H9 (cell line): ENCODE measurements at regions not wholly inside any gene's neighbourhood (a gene's known extent, or its start where the extent isn't known, plus 50 kb on each side); places are given as distances from the start of the nearest gene placed in this dataset.

Experiments used
- DNase-seq: peaks from one replicate; pipeline ENCODE4 v3.0.0-alpha.2; 2017
- H2AFZ ChIP-seq: one replicate; pipeline ENCODE4 v1.6.1; 2013; ENCODE audit warnings: mild to moderate bottlenecking, low read length, control low read depth, moderate library complexity
- H2AK5ac ChIP-seq: 2 replicates; pipeline ENCODE4 v1.6.1; 2013; ENCODE audit warnings: low read length, control low read depth, mixed read lengths; ENCODE audit not compliant: insufficient read length
- H2BK120ac ChIP-seq: one replicate; pipeline ENCODE4 v1.6.1; 2013; ENCODE audit warnings: low read depth, mild to moderate bottlenecking, low read length, control low read depth, inconsistent platforms; ENCODE audit not compliant: poor library complexity, severe bottlenecking
- H2BK12ac ChIP-seq: 2 replicates; pipeline ENCODE4 v1.6.1; 2013; ENCODE audit warnings: low read length, control low read depth, mixed read lengths, low read depth; ENCODE audit not compliant: insufficient read length
- H2BK15ac ChIP-seq: 2 replicates; pipeline ENCODE4 v1.6.1; 2013; ENCODE audit warnings: low read depth, low read length, control low read depth
- H2BK20ac ChIP-seq: one replicate; pipeline ENCODE4 v1.6.1; 2013; ENCODE audit warnings: low read depth, mild to moderate bottlenecking, low read length, control low read depth, inconsistent platforms; ENCODE audit not compliant: poor library complexity, severe bottlenecking
- H2BK5ac ChIP-seq: 2 replicates; pipeline ENCODE4 v1.6.1; 2013; ENCODE audit warnings: low read length, control low read depth, mixed read lengths; ENCODE audit not compliant: insufficient read length
- H3K14ac ChIP-seq: 2 replicates; pipeline ENCODE4 v1.6.1; 2013; ENCODE audit warnings: low read length, control low read depth; ENCODE audit not compliant: insufficient read depth
- H3K18ac ChIP-seq: 2 replicates; pipeline ENCODE4 v1.6.1; 2013; ENCODE audit warnings: low read depth, mild to moderate bottlenecking, mixed read lengths, low read length, control low read depth; ENCODE audit not compliant: insufficient read length
- H3K23ac ChIP-seq: 2 replicates; pipeline ENCODE4 v1.6.1; 2013; ENCODE audit warnings: low read length, control low read depth, mixed read lengths, low read depth; ENCODE audit not compliant: insufficient read length
- H3K23me2 ChIP-seq: 2 replicates; pipeline ENCODE4 v1.6.1; 2013; ENCODE audit warnings: low read depth, mild to moderate bottlenecking, mixed read lengths, low read length, control low read depth; ENCODE audit not compliant: insufficient read length, poor library complexity, severe bottlenecking
- H3K27ac ChIP-seq: 2 replicates; pipeline ENCODE4 v1.5.1; 2013; ENCODE audit warnings: low read length, control low read depth, mixed read lengths, low read depth; ENCODE audit not compliant: insufficient read length
- H3K27me3 ChIP-seq: 2 replicates; pipeline ENCODE4 v1.6.1; 2013; ENCODE audit warnings: low read length, control low read depth, inconsistent platforms; ENCODE audit not compliant: insufficient read depth
- H3K4ac ChIP-seq: 2 replicates; pipeline ENCODE4 v1.6.1; 2013; ENCODE audit warnings: low read depth, mild to moderate bottlenecking, control low read depth, inconsistent platforms, low read length, moderate library complexity
- H3K4me1 ChIP-seq: 2 replicates; pipeline ENCODE4 v1.6.1; 2013; ENCODE audit warnings: low read length, control low read depth, inconsistent platforms; ENCODE audit not compliant: insufficient read depth
- H3K4me2 ChIP-seq: 2 replicates; pipeline ENCODE4 v1.6.1; 2013; ENCODE audit warnings: low read length, control low read depth, mixed read lengths; ENCODE audit not compliant: insufficient read length, insufficient read depth
- H3K56ac ChIP-seq: 2 replicates; pipeline ENCODE4 v1.6.1; 2013; ENCODE audit warnings: low read depth, mild to moderate bottlenecking, mixed read lengths, low read length, control low read depth; ENCODE audit not compliant: insufficient read length
- H3K79me1 ChIP-seq: 2 replicates; pipeline ENCODE4 v1.6.1; 2013; ENCODE audit warnings: low read depth, mild to moderate bottlenecking, moderate library complexity, low read length, control low read depth, inconsistent platforms; ENCODE audit not compliant: insufficient read depth, poor library complexity, severe bottlenecking
- H3K79me2 ChIP-seq: 2 replicates; pipeline ENCODE4 v1.6.1; 2013; ENCODE audit warnings: low read length, control low read depth, inconsistent platforms; ENCODE audit not compliant: insufficient read depth
- H3K9ac ChIP-seq: 2 replicates; pipeline ENCODE4 v1.6.1; 2013; ENCODE audit warnings: low read length, control low read depth, mixed read lengths; ENCODE audit not compliant: insufficient read length; ENCODE audit errors: extremely low read depth
- H3K9me3 ChIP-seq: one replicate; pipeline ENCODE4 v1.6.1; 2013; ENCODE audit warnings: low read depth, low read length, inconsistent platforms; ENCODE audit not compliant: control insufficient read depth
- H3T11ph ChIP-seq: one replicate; pipeline ENCODE4 v1.6.1; 2013; ENCODE audit warnings: mild to moderate bottlenecking, low read length, control low read depth, inconsistent platforms
- H4K20me1 ChIP-seq: one replicate; pipeline ENCODE4 v1.6.1; 2013; ENCODE audit not compliant: control insufficient read depth, insufficient read length, insufficient read depth
- H4K5ac ChIP-seq: 2 replicates; pipeline ENCODE4 v1.6.1; 2013; ENCODE audit warnings: low read depth, mild to moderate bottlenecking, mixed read lengths, low read length, control low read depth; ENCODE audit not compliant: insufficient read length
- H4K8ac ChIP-seq: replicated peaks from 2 replicates; pipeline ENCODE4 v1.6.1; 2013; ENCODE audit warnings: low read length, control low read depth, mixed read lengths, low read depth; ENCODE audit not compliant: insufficient read length
- H4K91ac ChIP-seq: 2 replicates; pipeline ENCODE4 v1.6.1; 2013; ENCODE audit warnings: low read depth, mild to moderate bottlenecking, moderate library complexity, mixed read lengths, low read length, control low read depth; ENCODE audit not compliant: insufficient read length
- H3K27ac Mint-ChIP-seq, 3 experiments: 2 replicates in 2 of 3; 3 replicates in 1 of 3; pipeline ENCODE4 v1.8.0; 2020 to 2021; ENCODE audit warnings: mixed read lengths in 3 of 3, mild to moderate bottlenecking in 1 of 3, moderate library complexity in 1 of 3
- H3K27me3 Mint-ChIP-seq: 2 replicates; pipeline ENCODE4 v1.8.0; 2021; ENCODE audit warnings: low read depth, mild to moderate bottlenecking, moderate library complexity, mixed read lengths
- H3K36me3 Mint-ChIP-seq, 3 experiments: 2 replicates in 2 of 3; 3 replicates in 1 of 3; pipeline ENCODE4 v1.8.0; 2020 to 2021; ENCODE audit warnings: low read depth in 3 of 3, mixed read lengths in 3 of 3; ENCODE audit not compliant: insufficient read depth in 1 of 3
- H3K4me1 Mint-ChIP-seq, 2 experiments: 2 replicates each; pipeline ENCODE4 v1.8.0; 2020; ENCODE audit warnings: mixed read lengths in 2 of 2
- H3K4me3 Mint-ChIP-seq, 2 experiments: 2 replicates in 1 of 2; 3 replicates in 1 of 2; pipeline ENCODE4 v1.8.0; 2020 to 2021; ENCODE audit warnings: mild to moderate bottlenecking in 2 of 2, mixed read lengths in 2 of 2, moderate library complexity in 1 of 2
- H3K9me3 Mint-ChIP-seq, 2 experiments: 2 replicates in 1 of 2; 3 replicates in 1 of 2; pipeline ENCODE4 v1.8.0; 2020; ENCODE audit warnings: mild to moderate bottlenecking in 2 of 2, mixed read lengths in 2 of 2, moderate library complexity in 1 of 2
- WGBS: extraction: QIAGEN DNeasy Blood & Tissue Kit; methylation state at CpG from one replicate; pipeline ENCODE4 v1.1.7; 2013; ENCODE audit warnings: missing lambda C conversion rate, low lambda C conversion rate, mixed read lengths; ENCODE audit not compliant: insufficient read length; ENCODE audit errors: extremely low coverage; 5-methylcytosine and 5-hydroxymethylcytosine counted together
- TF ChIP-seq, protein P1 (sequence below): fragments of 200-600 bp; sonication (generic); conservative IDR thresholded peaks from 3 replicates; pipeline ENCODE4 v1.8.0; 2021; ENCODE audit warnings: antibody characterized with exemption, mild to moderate bottlenecking

DNA sequence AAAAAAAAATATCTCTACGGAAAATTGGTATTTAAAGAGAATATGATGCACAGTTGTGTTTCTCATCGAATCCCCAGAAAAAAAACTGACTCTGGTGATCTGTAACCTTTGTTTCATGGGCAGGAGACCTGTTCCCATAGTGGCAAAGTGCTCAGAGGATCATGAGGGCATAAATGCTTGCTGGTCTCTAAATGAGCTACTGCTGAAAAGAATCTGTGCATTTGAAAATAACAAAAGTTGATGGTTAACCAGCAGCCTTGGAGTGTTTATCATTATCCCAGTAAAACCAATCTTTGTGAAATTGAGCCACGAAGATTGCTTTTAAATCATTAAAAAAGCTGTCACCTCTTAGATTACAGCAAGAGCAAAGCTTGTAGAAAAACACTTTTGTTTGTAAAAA is 775.4 kb downstream of the MTRR start:
- no peak overlapping the region for H3K18ac ChIP-seq
- H4K8ac ChIP-seq: no peak overlapping the region
- no peak overlapping the region for H3K27ac ChIP-seq
- Mint-ChIP-seq H3K36me3 (no peaks in the 10 kb centered on the region), H3K27ac (no peak overlapping the region), H3K9me3 (no peaks in the 10 kb centered on the region; a peak in 1 of 5 replicates), H3K4me1 (no peaks in the 10 kb centered on the region), H3K27me3 (no peaks in the 10 kb centered on the region), H3K4me3 (no peak overlapping the region)
- TF ChIP-seq, protein P1, sequence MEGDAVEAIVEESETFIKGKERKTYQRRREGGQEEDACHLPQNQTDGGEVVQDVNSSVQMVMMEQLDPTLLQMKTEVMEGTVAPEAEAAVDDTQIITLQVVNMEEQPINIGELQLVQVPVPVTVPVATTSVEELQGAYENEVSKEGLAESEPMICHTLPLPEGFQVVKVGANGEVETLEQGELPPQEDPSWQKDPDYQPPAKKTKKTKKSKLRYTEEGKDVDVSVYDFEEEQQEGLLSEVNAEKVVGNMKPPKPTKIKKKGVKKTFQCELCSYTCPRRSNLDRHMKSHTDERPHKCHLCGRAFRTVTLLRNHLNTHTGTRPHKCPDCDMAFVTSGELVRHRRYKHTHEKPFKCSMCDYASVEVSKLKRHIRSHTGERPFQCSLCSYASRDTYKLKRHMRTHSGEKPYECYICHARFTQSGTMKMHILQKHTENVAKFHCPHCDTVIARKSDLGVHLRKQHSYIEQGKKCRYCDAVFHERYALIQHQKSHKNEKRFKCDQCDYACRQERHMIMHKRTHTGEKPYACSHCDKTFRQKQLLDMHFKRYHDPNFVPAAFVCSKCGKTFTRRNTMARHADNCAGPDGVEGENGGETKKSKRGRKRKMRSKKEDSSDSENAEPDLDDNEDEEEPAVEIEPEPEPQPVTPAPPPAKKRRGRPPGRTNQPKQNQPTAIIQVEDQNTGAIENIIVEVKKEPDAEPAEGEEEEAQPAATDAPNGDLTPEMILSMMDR: no peak
- H3K4ac ChIP-seq: no peak overlapping the region
- H3K79me2 ChIP-seq: no peaks in the 10 kb centered on the region
- no peaks in the 10 kb centered on the region for H3K27me3 ChIP-seq
- H3K9me3 ChIP-seq: no peaks in the 10 kb centered on the region
- H2BK20ac ChIP-seq: no peak overlapping the region
- H4K91ac ChIP-seq: no peak overlapping the region
- no peak overlapping the region for H3K23ac ChIP-seq
- H4K5ac ChIP-seq: no peak overlapping the region
- no peak overlapping the region for H2BK15ac ChIP-seq
- no peak overlapping the region for H3K56ac ChIP-seq
- no peak overlapping the region for H3K4me2 ChIP-seq
- no peak overlapping the region for H2AFZ ChIP-seq
- no peak overlapping the region for H2BK120ac ChIP-seq
- H3K4me1 ChIP-seq: no peaks in the 10 kb centered on the region
- H3K79me1 ChIP-seq: no peaks in the 10 kb centered on the region
- H2BK12ac ChIP-seq: no peak overlapping the region
- H4K20me1 ChIP-seq: no peaks in the 10 kb centered on the region
- H2BK5ac ChIP-seq: no peak overlapping the region
- no peak overlapping the region for H3T11ph ChIP-seq
- no peak for DNase-seq
- whole genome bisulfite sequencing: no CpG with 5 or more reads among the region's 3 CpGs
- H3K9ac ChIP-seq: no peak overlapping the region
- H2AK5ac ChIP-seq: no peak overlapping the region
- no peak overlapping the region for H3K14ac ChIP-seq
- H3K23me2 ChIP-seq: no peaks in the 10 kb centered on the region
